ENCODE measurements at regions not wholly inside any gene's neighbourhood (a gene's known extent, or its start where the extent isn't known, plus 50 kb on each side); places are given as distances from the start of the nearest gene placed in this dataset.
A peak's percentile ranks its signal among the peaks of the same experiment; 100 is the strongest.
"Not testable (repeated sequence)": the region's sequence is repeated elsewhere in the genome, so short reads cannot be mapped to it uniquely, and the experiment has no call there.

GRCh38 chr14:36465178-36465577, 54.9 kb downstream of the NKX2-1 start:
- DNase-seq, result no peak

- DNase-seq, result no peak
Measured at GRCh38 chr14:36462890-36463289, 57.1 kb downstream of the NKX2-1 start.

- no peak for DNase-seq
Measured at GRCh38 chr14:36455241-36455627, 64.8 kb downstream of the NKX2-1 start.

GRCh38 chr14:36454599-36455240, 65.3 kb downstream of the NKX2-1 start:
- DNase-seq, result no peak

- DNase-seq, result no peak
Measured at GRCh38 chr14:36452860-36453259, 67.2 kb downstream of the NKX2-1 start.

GRCh38 chr14:36451310-36452065, 68.5 kb downstream of the NKX2-1 start:
- DNase-seq, result peak; percentile 23

- DNase-seq, result no peak
Measured at GRCh38 chr14:36450550-36450949, 69.5 kb downstream of the NKX2-1 start.

- DNase-seq, result no peak
Measured at GRCh38 chr14:36449903-36450302, 70.1 kb downstream of the NKX2-1 start.

- peak; percentile 42 for DNase-seq
Measured at GRCh38 chr14:36443374-36443773, 76.7 kb downstream of the NKX2-1 start.

- no peak for DNase-seq
Measured at GRCh38 chr14:36442824-36443241, 77.2 kb downstream of the NKX2-1 start.

GRCh38 chr14:36441283-36441682, 78.7 kb downstream of the NKX2-1 start:
- DNase-seq, result no peak

- DNase-seq, result peak; percentile 45
Measured at GRCh38 chr14:36439766-36440165, 80.3 kb downstream of the NKX2-1 start.

- DNase-seq, result peak; percentile 34
Measured at GRCh38 chr14:36438883-36439282, 81.1 kb downstream of the NKX2-1 start.

- DNase-seq, result no peak
Measured at GRCh38 chr14:36430662-36431084, 89.4 kb downstream of the NKX2-1 start.

GRCh38 chr14:36430169-36430568, 89.9 kb downstream of the NKX2-1 start:
- no peak for DNase-seq

GRCh38 chr14:36429692-36430091, 90.3 kb downstream of the NKX2-1 start:
- DNase-seq, result no peak

GRCh38 chr14:36428350-36428749, 91.7 kb downstream of the NKX2-1 start:
- DNase-seq, result no peak

- DNase-seq, result no peak
Measured at GRCh38 chr14:36426836-36427235, 93.2 kb downstream of the NKX2-1 start.

- DNase-seq, result no peak
Measured at GRCh38 chr14:36426113-36426512, 93.9 kb downstream of the NKX2-1 start.

- peak; percentile 99 for DNase-seq
Measured at GRCh38 chr14:36424478-36425102, 95.4 kb downstream of the NKX2-1 start.

GRCh38 chr14:36423430-36423829, 96.6 kb downstream of the NKX2-1 start:
- DNase-seq, result no peak

- DNase-seq, result no peak
Measured at GRCh38 chr14:36420149-36420687, 99.8 kb upstream of the MBIP start.

- DNase-seq, result no peak
Measured at GRCh38 chr14:36418937-36419336, 98.5 kb upstream of the MBIP start.

GRCh38 chr14:36411951-36412350, 91.5 kb upstream of the MBIP start:
- DNase-seq, result not testable (repeated sequence)

All from DMS153 (cell line).